Central memory CD4-positive, alpha-beta T cell (primary cell): ENCODE measurements at regions not wholly inside any gene's neighbourhood (a gene's known extent, or its start where the extent isn't known, plus 50 kb on each side); places are given as distances from the start of the nearest gene placed in this dataset.
"Not testable (repeated sequence)": the region's sequence is repeated elsewhere in the genome, so short reads cannot be mapped to it uniquely, and the experiment has no call there.

Experiments
- DNase-seq: peaks from one replicate; pipeline ENCODE4 v3.0.0; 2022

- DNase-seq: no peak
Measured at GRCh38 chr21:23130308-23130707, 2132.1 kb downstream of the NCAM2 start.

- no peak for DNase-seq
Measured at GRCh38 chr21:23131177-23131576, 2133.0 kb downstream of the NCAM2 start.

GRCh38 chr21:23138797-23139196, 2140.6 kb downstream of the NCAM2 start:
- no peak for DNase-seq

- DNase-seq: no peak
Measured at GRCh38 chr21:23152130-23152529, 2153.9 kb downstream of the NCAM2 start.

- not testable (repeated sequence) for DNase-seq
Measured at GRCh38 chr21:23153842-23154241, 2155.6 kb downstream of the NCAM2 start.

- DNase-seq: no peak
Measured at GRCh38 chr21:23155281-23155680, 2157.1 kb downstream of the NCAM2 start.

GRCh38 chr21:23160914-23161313, 2162.7 kb downstream of the NCAM2 start:
- DNase-seq: no peak

- DNase-seq: no peak
Measured at GRCh38 chr21:23162198-23162946, 2164.2 kb downstream of the NCAM2 start.
